ENCODE measurements at regions not wholly inside any gene's neighbourhood (a gene's known extent, or its start where the extent isn't known, plus 50 kb on each side); places are given as distances from the start of the nearest gene placed in this dataset.

DNA sequence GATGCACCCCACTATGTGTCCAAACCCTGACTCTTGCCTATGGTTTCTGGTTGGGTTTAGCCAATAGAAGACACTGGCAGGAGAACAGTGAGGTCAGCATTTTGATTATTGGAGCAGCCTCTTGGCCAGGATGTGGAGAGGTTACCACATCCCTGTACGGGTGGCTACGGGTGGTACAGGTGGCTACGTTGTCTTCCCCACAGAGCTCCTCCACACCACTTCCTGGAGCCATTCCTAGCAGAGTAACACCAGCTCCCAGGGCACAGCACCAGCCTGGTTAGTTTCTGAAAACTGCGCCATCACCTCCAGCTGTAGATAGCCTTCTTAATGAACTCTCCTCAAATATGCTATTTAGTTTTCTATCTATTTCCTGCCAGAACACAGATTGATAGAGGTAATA lies 445.2 kb downstream of the INHBA start:
- DNase-seq (ENCODE audit: extremely low spot score, insufficient read length, low read depth) (no peak), FAIRE-seq (no peak)

DNA sequence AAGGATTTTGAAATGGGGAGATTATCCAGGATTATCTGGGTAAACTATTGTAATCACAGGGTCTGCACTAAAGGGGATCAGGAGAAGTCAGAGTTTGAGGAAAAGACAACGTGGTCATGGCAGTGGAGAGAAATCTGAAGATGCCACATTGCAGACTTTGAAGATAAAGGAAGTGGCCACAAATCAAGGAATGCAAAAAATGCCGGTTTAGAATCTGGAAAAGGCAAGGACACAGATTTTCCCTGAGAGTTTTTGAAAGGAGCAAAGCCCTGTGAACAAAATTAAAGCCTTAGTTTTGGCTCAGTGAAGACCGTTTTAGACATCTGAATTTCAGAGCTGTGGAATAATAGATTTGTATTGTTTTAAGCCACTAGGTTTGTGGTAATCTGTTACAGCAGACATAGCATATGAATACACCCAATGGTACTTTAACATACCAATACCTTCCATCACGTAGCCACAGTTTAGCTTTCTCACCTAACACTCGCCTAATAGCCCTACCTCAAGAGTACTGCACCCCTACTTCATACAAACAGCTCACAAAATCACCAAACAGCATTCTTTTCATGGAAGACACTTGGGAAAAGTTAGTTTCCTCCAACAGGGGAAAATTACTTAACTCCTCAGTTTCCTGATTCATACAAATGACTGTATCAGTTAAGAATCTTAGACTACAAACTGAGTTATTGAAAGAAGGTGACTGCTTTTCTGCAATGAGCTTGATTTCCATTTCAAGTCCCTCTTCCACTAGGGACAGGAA lies 446.5 kb downstream of the INHBA start:
- no peak for FAIRE-seq
- DNase-seq (ENCODE audit: extremely low spot score, insufficient read length, low read depth), result no peak

DNA sequence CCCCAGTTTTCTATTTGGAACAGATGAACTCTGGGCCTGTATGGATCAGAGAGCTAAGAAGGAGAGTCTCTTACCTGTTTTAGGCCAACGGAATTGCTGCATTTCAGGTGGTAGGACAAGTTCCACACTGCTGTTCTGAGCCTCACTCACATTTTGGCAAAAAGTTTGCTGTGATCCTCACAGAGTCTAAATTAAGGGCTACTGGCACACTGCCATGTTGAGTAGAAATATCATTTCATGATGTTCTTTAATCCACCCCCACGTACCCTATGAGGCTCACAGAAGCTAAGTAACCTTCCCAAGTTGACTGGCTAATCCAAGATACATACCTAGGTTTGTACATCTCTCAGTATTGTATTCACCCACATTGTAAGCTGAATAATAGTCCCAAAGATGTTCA lies 447.2 kb downstream of the INHBA start:
- DNase-seq (ENCODE audit: extremely low spot score, insufficient read length, low read depth) (no peak), FAIRE-seq (no peak)

DNA sequence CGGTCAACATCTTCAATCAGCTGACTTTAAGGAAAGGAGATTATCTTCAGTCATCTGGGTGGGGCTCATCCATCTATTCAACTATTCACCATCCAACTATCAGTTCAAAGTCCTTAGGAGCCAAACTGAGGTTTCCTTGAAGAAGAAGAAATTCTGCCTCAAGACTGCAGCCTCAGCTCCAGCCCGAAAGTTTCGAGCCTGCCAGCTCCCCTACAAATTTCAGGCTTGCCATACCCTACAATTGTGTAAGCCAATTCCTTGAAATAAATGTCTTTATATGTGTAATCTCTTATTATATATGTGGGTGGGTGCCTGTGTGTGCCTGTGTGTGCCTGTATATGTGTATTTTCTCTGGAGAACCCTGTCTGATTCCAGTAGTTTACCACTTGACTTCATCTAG lies 447.8 kb downstream of the INHBA start:
- FAIRE-seq (no peak), DNase-seq (ENCODE audit: extremely low spot score, insufficient read length, low read depth) (no peak)

GRCh38 chr7:41252957-41253356 lies 449.9 kb downstream of the INHBA start:
- FAIRE-seq (no peak), DNase-seq (ENCODE audit: extremely low spot score, insufficient read length, low read depth) (no peak)

DNA sequence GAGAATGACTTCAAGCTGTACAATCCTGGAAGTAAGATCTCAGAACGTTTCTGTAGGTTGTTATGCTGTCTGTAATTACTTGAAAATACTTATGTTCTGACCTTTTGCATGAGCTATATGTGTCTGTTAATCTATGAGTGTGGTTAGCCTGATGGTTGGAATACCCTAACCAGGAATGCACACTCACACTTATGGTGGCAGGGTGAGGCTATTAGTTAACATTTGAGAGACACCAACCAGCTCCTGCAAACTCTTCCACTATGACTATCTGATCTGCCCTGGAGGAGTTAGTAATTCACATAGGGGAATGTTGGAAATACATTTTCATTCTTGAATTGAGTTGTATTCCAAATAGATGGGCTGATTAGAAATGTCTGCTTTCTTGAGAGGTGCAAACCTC lies 450.3 kb downstream of the INHBA start:
- no peak for DNase-seq (ENCODE audit: extremely low spot score, insufficient read length, low read depth)
- no peak for FAIRE-seq

DNA sequence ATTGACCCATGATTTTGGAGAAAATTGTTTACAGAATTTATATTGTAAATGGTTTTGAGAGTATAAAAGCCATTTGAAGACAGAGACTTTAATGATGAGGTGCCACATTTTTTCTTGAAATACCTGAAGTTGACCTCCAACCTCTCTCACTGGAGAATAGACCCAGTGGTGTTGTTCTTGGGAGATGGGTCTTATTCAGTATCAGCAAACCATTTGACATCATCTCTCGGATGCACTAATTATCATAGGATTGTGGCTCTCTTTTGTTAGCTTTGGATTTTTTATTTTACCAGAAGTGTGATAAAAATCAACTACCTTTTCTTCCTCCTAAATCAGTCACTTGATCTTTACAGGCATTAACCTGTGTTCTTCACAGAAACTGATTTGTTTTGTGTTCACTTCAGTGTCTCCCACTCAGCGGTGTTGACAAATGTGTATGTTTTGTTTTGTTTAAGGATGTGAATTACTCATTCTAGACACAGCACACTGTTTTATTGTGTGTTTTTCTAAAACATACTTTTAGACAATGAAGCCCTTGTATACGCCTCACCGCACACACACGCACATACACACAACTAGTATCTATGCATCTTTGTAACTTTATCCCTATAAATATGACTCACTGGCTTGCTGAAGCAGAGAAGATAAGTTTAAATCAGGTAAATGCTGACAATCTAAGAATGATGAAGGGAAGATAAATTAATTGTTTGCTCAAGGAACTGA lies 455.6 kb downstream of the INHBA start:
- no peak for DNase-seq (ENCODE audit: extremely low spot score, insufficient read length, low read depth)
- FAIRE-seq, result no peak

DNA sequence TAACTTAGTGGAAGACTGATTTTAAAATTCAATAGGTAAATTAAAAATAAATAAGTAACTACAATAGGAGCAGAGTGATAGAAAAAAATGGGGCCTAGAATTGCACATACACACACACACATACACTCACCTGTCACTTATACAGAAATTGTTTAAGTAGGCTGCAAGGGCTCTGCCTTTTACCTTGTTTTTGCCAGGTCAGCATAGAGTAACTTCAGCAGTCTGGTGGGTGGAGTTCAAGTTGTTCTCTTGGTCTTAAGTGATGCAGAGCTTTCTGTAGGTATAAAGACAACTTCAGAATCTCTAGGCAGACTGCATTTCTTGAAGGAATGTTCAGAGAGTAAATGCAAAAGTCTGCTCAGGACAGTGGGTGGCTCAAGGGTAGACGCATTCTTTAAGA lies 457.0 kb downstream of the INHBA start:
- FAIRE-seq (no peak), DNase-seq (ENCODE audit: extremely low spot score, insufficient read length, low read depth) (no peak)

DNA sequence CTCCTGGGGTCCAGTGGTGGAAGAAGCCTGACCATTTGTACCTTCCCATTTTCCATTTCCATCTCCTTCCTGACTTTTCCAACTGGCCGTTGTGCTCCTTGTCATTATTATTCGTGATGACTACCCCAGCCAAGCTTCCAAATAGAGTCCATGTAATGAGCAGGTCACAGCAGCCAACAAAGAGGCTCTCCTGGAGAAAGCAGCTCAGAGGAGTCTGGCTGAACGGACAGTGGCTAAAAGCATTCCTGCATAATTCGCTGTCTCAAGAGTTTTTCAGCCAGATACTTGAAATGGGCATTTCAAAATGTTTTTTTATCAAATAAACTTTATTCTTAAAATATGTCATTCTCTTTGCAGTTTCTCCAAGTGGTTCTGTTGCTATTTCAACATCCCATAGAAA lies 458.6 kb downstream of the INHBA start:
- DNase-seq (ENCODE audit: extremely low spot score, insufficient read length, low read depth) (no peak), FAIRE-seq (no peak)

- DNase-seq (ENCODE audit: extremely low spot score, insufficient read length, low read depth) (no peak), FAIRE-seq (no peak)
Measured at GRCh38 chr7:41241641-41242040, 461.2 kb downstream of the INHBA start.

DNA sequence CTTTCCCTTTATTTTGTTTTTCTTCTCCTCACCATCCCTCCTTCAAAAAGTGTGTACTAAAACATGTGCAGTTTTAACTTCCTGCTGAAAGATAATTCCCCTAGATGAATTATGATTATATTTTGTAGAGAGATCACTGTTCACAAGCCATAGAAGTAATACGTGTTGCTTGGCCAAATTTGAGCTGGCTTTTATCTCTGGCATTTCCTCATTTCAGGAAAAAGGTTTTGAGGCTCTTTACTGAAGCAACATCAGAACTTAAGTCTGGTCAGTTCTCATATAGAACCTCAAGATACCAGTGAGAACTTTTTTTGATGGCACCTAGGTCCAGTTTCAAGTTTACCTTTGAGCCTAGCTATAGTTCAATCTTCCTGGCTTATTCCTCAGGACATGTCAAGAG lies 463.3 kb downstream of the INHBA start:
- no peak for DNase-seq (ENCODE audit: extremely low spot score, insufficient read length, low read depth)
- no peak for FAIRE-seq

DNA sequence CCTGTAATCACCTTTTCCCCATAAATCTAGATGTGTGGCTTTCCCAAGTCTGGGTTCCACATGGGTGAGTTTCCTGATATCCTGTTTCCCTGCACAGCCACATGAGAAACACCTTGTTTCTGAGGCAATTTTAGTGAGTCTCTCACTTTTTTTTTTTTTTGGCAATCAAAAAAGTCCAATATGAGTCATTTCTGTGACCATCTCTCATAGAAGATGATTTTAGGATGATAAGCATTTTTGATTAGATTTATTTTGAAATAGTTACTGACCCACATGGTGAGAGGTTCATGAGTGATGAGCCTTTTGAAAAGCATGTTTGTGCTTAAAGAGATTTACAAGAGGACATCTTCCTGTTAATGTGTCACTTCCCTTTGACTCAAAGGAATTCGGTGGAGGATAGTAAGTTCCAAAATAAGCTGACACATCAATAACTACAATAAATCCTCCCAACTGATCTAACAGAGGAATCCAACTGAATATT lies 464.0 kb downstream of the INHBA start:
- DNase-seq (ENCODE audit: extremely low spot score, insufficient read length, low read depth), result no peak
- FAIRE-seq, result no peak

DNA sequence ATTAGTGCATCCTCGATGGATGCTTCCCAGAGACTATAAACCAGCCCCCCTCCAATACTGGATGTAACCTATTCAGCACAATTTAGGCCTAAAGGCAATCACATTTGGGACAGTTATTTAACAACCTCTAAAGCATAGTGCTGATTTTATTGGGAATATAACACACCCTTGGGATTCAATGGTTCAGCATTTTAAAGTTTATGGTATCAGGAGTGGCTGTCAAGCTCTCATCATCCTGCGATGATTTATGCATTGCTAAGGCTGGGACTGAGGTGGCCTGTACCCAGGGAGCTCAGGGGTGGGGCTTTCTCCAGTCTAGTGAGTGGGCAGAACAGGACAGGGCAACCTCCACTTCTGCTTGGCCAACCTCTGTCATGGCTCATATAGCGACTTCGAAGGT lies 464.9 kb downstream of the INHBA start:
- DNase-seq (ENCODE audit: extremely low spot score, insufficient read length, low read depth) (no peak), FAIRE-seq (no peak)

- FAIRE-seq, result no peak
- DNase-seq (ENCODE audit: extremely low spot score, insufficient read length, low read depth), result no peak
Measured at GRCh38 chr7:41232086-41232485, 470.8 kb downstream of the INHBA start.

- no peak for DNase-seq (ENCODE audit: extremely low spot score, insufficient read length, low read depth)
Measured at GRCh38 chr7:41224063-41224763, 478.7 kb downstream of the INHBA start.

GRCh38 chr7:41222746-41223145 lies 480.1 kb downstream of the INHBA start:
- FAIRE-seq (no peak), DNase-seq (ENCODE audit: extremely low spot score, insufficient read length, low read depth) (no peak)

More at GRCh38 chr7:41224063-41224763, 478.7 kb downstream of the INHBA start:
- FAIRE-seq, result no peak

GRCh38 chr7:41220266-41220665 lies 482.6 kb downstream of the INHBA start:
- no peak for FAIRE-seq
- no peak for DNase-seq (ENCODE audit: extremely low spot score, insufficient read length, low read depth)

DNA sequence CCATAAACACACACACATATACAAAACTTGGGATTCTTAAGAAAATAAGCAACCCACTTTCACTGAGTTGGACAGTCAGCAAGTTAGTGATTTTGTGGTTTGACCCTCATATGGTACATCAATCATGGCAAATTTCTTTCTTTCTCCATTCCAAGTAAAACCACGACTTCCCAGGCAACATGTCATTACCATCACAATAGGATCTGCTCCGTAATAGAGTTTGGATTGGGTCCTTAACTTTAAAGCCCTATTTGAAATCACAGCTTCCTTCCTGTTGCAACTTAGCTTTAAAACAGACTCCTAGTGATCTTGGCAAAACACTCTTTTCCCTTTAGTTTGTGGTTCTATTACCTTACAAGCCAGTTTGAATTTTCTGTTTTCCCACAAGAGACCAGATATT lies 483.6 kb downstream of the INHBA start:
- DNase-seq (ENCODE audit: extremely low spot score, insufficient read length, low read depth) (no peak), FAIRE-seq (no peak)

- DNase-seq (ENCODE audit: extremely low spot score, insufficient read length, low read depth), result no peak
- FAIRE-seq, result no peak
Measured at GRCh38 chr7:41217306-41217705, 485.6 kb downstream of the INHBA start.

GRCh38 chr7:41207141-41207540 lies 495.7 kb downstream of the INHBA start:
- FAIRE-seq (no peak), DNase-seq (ENCODE audit: extremely low spot score, insufficient read length, low read depth) (no peak)

GRCh38 chr7:41206267-41206666 lies 496.6 kb downstream of the INHBA start:
- DNase-seq (ENCODE audit: extremely low spot score, insufficient read length, low read depth), result peak; percentile 3
- FAIRE-seq, result no peak

Data from GM18507 (cell line).